ENCODE measurements at regions not wholly inside any gene's neighbourhood (a gene's known extent, or its start where the extent isn't known, plus 50 kb on each side); places are given as distances from the start of the nearest gene placed in this dataset.

GRCh38 chr20:52540509-52540908 is 348.9 kb upstream of the ZFP64 start:
- no peak for DNase-seq

- DNase-seq = no peak
These were observed 348.3 kb upstream of the ZFP64 start for GRCh38 chr20:52539891-52540290.

GRCh38 chr20:52536841-52537400 is 345.3 kb upstream of the ZFP64 start:
- no peak for DNase-seq

GRCh38 chr20:52536040-52536439 is 344.5 kb upstream of the ZFP64 start:
- no peak for DNase-seq

- no peak for DNase-seq
These were observed 343.0 kb upstream of the ZFP64 start for GRCh38 chr20:52534616-52535015.

GRCh38 chr20:52533401-52533800 is 341.8 kb upstream of the ZFP64 start:
- no peak for DNase-seq

GRCh38 chr20:52532674-52533073 is 341.1 kb upstream of the ZFP64 start:
- no peak for DNase-seq

- DNase-seq = no peak
These were observed 339.0 kb upstream of the ZFP64 start for GRCh38 chr20:52530571-52530970.

- no peak for DNase-seq
These were observed 338.2 kb upstream of the ZFP64 start for GRCh38 chr20:52529826-52530225.

GRCh38 chr20:52524861-52525260 is 333.3 kb upstream of the ZFP64 start:
- DNase-seq = no peak

- DNase-seq = no peak
These were observed 327.2 kb upstream of the ZFP64 start for GRCh38 chr20:52518735-52519134.

- no peak for DNase-seq
These were observed 324.3 kb upstream of the ZFP64 start for GRCh38 chr20:52515877-52516276.

- DNase-seq = no peak
These were observed 308.6 kb upstream of the ZFP64 start for GRCh38 chr20:52500157-52500556.

GRCh38 chr20:52497731-52498130 is 306.2 kb upstream of the ZFP64 start:
- DNase-seq = no peak

GRCh38 chr20:52496191-52496590 is 304.6 kb upstream of the ZFP64 start:
- no peak for DNase-seq

GRCh38 chr20:52494244-52494643 is 302.7 kb upstream of the ZFP64 start:
- DNase-seq = no peak

- no peak for DNase-seq
These were observed 301.7 kb upstream of the ZFP64 start for GRCh38 chr20:52493171-52493721.

GRCh38 chr20:52490711-52491430 is 299.3 kb upstream of the ZFP64 start:
- no peak for DNase-seq

- DNase-seq = no peak
These were observed 292.9 kb upstream of the ZFP64 start for GRCh38 chr20:52484438-52484837.

- no peak for DNase-seq
These were observed 291.8 kb upstream of the ZFP64 start for GRCh38 chr20:52483382-52483781.

- no peak for DNase-seq
These were observed 290.5 kb upstream of the ZFP64 start for GRCh38 chr20:52482044-52482443.

- no peak for DNase-seq
These were observed 289.9 kb upstream of the ZFP64 start for GRCh38 chr20:52481443-52481842.

GRCh38 chr20:52476074-52476750 is 284.6 kb upstream of the ZFP64 start:
- DNase-seq = no peak

GRCh38 chr20:52473186-52473585 is 281.6 kb upstream of the ZFP64 start:
- DNase-seq = no peak

All from GF-D8 (cell line).